MCF 10A (cell line): ENCODE measurements at regions not wholly inside any gene's neighbourhood (a gene's known extent, or its start where the extent isn't known, plus 50 kb on each side); places are given as distances from the start of the nearest gene placed in this dataset.

Experiments used
- BruUV-seq: library from RNA; stranded (reverse); fragments of 400-500 nt; replicated peaks from 2 replicates; lab custom pipeline; 2021; lab: Mats Ljungman, UMichigan
- CTCF ChIA-PET: fragments of 300-600 bp; sonication (Branson Sonifier 250); formaldehyde crosslinking; extraction: SDS; loops from one replicate; lab custom pipeline; 2021; ENCODE audit warnings: antibody characterized with exemption, inconsistent platforms; lab: Yijun Ruan, JAX
- POLR2A ChIA-PET: fragments of 300-600, 350-650 bp; sonication (Branson Sonifier 250); formaldehyde crosslinking; extraction: SDS; loops from one replicate; lab custom pipeline; 2020; ENCODE audit warnings: antibody characterized with exemption, inconsistent platforms; lab: Yijun Ruan, JAX
- DNase-seq: peaks from one replicate; pipeline ENCODE4 v3.0.0-alpha.2; 2018; ENCODE audit not compliant: unreplicated experiment
- H3K27ac Mint-ChIP-seq: one replicate; pipeline ENCODE4 v1.8.0; 2022; ENCODE audit warnings: mild to moderate bottlenecking, low read depth, mixed read lengths; ENCODE audit not compliant: unreplicated experiment
- H3K27me3 Mint-ChIP-seq: one replicate; pipeline ENCODE4 v1.8.0; 2022; ENCODE audit warnings: mixed read lengths; ENCODE audit not compliant: insufficient read depth, unreplicated experiment
- H3K36me3 Mint-ChIP-seq: one replicate; pipeline ENCODE4 v1.8.0; 2022; ENCODE audit warnings: mild to moderate bottlenecking, moderate library complexity, mixed read lengths; ENCODE audit not compliant: insufficient read depth, unreplicated experiment
- H3K4me1 Mint-ChIP-seq: one replicate; pipeline ENCODE4 v1.8.0; 2022; ENCODE audit warnings: mixed read lengths; ENCODE audit not compliant: insufficient read depth, unreplicated experiment
- H3K4me3 Mint-ChIP-seq: one replicate; pipeline ENCODE4 v1.8.0; 2022; ENCODE audit warnings: mild to moderate bottlenecking, moderate library complexity, mixed read lengths; ENCODE audit not compliant: unreplicated experiment
- H3K9me3 Mint-ChIP-seq: one replicate; pipeline ENCODE4 v1.8.0; 2022; ENCODE audit warnings: mixed read lengths; ENCODE audit not compliant: unreplicated experiment
- intact Hi-C: fragments of 100-400 bp; cut with micrococcal nuclease; formaldehyde crosslinking; loops from 2 replicates; pipeline ENCODE4 v1.14.1; 2022
- TF ChIP-seq, protein P1 (sequence below): fragments of 200-600 bp; IDR thresholded peaks from one replicate; pipeline ENCODE4 v1.8.0; 2022; ENCODE audit warnings: antibody characterized with exemption, mild to moderate bottlenecking; ENCODE audit not compliant: unreplicated experiment

DNA sequence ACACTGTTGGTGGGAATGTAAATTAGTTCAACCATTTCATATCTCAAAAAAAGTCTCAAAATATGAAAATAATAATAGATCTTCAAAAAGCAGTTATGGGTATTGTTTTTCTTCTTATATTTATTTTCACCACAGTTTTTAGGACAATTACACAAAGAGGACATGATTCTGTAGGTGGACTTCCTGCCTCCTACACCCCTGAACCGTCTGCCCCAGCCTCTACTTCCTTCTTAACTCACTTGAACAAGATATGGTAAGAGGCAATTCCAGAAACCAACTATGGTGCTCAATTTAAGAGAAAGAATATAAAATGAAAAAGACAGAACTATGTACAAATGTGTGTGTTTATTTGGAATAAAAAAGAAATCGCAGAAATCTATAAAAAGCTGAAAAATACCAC lies 74.1 kb upstream of the MON1B start:
- TF ChIP-seq, protein P1, sequence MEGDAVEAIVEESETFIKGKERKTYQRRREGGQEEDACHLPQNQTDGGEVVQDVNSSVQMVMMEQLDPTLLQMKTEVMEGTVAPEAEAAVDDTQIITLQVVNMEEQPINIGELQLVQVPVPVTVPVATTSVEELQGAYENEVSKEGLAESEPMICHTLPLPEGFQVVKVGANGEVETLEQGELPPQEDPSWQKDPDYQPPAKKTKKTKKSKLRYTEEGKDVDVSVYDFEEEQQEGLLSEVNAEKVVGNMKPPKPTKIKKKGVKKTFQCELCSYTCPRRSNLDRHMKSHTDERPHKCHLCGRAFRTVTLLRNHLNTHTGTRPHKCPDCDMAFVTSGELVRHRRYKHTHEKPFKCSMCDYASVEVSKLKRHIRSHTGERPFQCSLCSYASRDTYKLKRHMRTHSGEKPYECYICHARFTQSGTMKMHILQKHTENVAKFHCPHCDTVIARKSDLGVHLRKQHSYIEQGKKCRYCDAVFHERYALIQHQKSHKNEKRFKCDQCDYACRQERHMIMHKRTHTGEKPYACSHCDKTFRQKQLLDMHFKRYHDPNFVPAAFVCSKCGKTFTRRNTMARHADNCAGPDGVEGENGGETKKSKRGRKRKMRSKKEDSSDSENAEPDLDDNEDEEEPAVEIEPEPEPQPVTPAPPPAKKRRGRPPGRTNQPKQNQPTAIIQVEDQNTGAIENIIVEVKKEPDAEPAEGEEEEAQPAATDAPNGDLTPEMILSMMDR, result no peak
- no peaks in the 10 kb centered on the region for H3K9me3 Mint-ChIP-seq
- intact Hi-C loops, result no loop called here
- CTCF ChIA-PET, result no interaction called here
- H3K27me3 Mint-ChIP-seq, result no peaks in the 10 kb centered on the region
- no peak overlapping the region for H3K27ac Mint-ChIP-seq
- DNase-seq, result no peak
- no TSS peak for BruUV-seq
- H3K4me1 Mint-ChIP-seq, result peaks cover 6% of the 10 kb centered on the region
- POLR2A ChIA-PET, result no interaction called here
- no peaks in the 10 kb centered on the region for H3K36me3 Mint-ChIP-seq
- no peak overlapping the region for H3K4me3 Mint-ChIP-seq

GRCh38 chr16:77117707-77118106 lies 73.3 kb upstream of the MON1B start:
- no peak overlapping the region for H3K4me3 Mint-ChIP-seq
- ChIA-PET POLR2A (no interaction called here), CTCF (no interaction called here)
- no peaks in the 10 kb centered on the region for H3K27me3 Mint-ChIP-seq
- peak; percentile 50 for DNase-seq
- no TSS peak for BruUV-seq
- no peaks in the 10 kb centered on the region for H3K36me3 Mint-ChIP-seq
- TF ChIP-seq, protein P1, result no peak
- intact Hi-C loops, result no loop called here
- H3K4me1 Mint-ChIP-seq, result peaks cover 6% of the 10 kb centered on the region
- H3K9me3 Mint-ChIP-seq, result no peaks in the 10 kb centered on the region
- no peak overlapping the region for H3K27ac Mint-ChIP-seq

- H3K4me3 Mint-ChIP-seq, result no peak overlapping the region
- H3K9me3 Mint-ChIP-seq, result no peaks in the 10 kb centered on the region
- H3K27me3 Mint-ChIP-seq, result no peaks in the 10 kb centered on the region
- BruUV-seq, result no TSS peak
- CTCF ChIA-PET, result interaction anchor here (0.8 kb wide), 1 partner anchor 12 kb away, joined by 3 read pairs; no protein-coding TSS in a partner anchor
- TF ChIP-seq, protein P1, result no peak
- no peak for DNase-seq
- POLR2A ChIA-PET, result interaction anchor here (0.5 kb wide), 1 partner anchor 1860 kb away, joined by 4 read pairs; no protein-coding TSS in a partner anchor
- intact Hi-C loops, result no loop called here
- no peak overlapping the region for H3K27ac Mint-ChIP-seq
- no peaks in the 10 kb centered on the region for H3K36me3 Mint-ChIP-seq
- H3K4me1 Mint-ChIP-seq, result no peaks in the 10 kb centered on the region
These were observed 59.6 kb upstream of the MON1B start for GRCh38 chr16:77131398-77131797.

GRCh38 chr16:77132051-77132618 lies 58.9 kb upstream of the MON1B start:
- intact Hi-C loops, result no loop called here
- POLR2A ChIA-PET, result no interaction called here

More at GRCh38 chr16:77132051-77132618, 58.9 kb upstream of the MON1B start:
- Mint-ChIP-seq H3K9me3 (no peaks in the 10 kb centered on the region), H3K4me3 (no peak overlapping the region), H3K27ac (no peak overlapping the region), H3K36me3 (no peaks in the 10 kb centered on the region), H3K27me3 (no peaks in the 10 kb centered on the region), H3K4me1 (peaks cover 4% of the 10 kb centered on the region)
- CTCF ChIA-PET, result interaction anchor here (0.8 kb wide), 1 partner anchor 12 kb away, joined by 3 read pairs; no protein-coding TSS in a partner anchor
- DNase-seq, result no peak
- TF ChIP-seq, protein P1, result no peak
- no TSS peak for BruUV-seq
